ENCODE measurements at regions not wholly inside any gene's neighbourhood (a gene's known extent, or its start where the extent isn't known, plus 50 kb on each side); places are given as distances from the start of the nearest gene placed in this dataset.

DNA sequence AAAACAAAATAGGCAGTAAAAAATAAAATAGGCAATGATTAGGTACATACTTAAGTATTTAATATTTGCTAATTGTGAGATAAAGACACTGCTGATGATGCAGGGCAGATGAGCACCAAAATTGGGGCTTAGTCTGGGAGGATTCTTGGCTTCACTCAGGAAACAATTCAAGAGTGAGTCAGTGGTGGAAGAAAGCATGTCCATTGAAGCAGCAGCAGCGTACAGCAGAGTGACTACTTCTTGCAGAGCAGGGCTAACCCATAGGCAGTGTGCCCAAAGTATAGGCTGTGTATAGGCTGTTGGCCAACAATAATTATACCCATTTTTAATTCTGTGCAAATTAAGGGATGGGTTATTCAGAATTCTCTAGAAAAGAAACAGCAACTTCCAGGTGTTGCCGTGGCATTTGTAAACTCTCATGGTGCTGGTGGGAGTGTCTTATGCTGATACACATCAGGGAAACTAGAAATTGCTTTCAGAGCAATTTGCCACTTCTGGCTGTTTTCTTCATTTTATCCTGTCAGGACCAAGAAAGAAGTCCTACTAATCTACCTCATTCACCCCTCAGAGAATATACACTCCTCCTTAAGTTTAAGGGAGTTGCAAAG, 317.3 kb upstream of the NAALADL2 start:
- no peak for ATAC-seq

DNA sequence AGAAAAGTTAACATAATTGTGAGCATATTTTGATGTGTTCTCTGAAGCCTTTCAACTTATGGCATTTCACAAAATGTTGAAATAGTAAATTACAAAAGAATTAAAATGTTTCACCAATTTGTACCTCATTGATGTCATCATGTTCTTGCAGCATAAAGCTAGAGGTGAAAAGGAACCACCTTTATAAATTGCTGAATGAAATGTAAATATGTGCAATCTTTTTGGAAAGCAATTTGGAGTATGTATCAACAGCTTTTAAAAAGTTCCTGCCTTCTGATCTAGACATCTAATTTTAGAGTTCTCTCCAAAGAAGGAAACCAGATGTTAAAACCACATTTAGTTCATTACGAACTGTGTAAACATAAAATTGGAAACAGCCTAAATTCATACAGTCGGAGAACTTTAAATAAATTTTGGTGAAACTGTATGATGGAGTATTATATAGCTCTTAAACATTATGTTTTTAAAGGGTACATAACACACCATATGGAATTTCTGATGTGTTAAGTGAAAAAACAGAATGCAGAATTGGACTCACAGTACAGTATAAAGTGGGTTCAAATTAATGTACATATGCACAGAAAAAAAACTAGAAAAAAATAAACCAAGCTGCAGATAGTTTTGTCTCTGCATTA, 311.2 kb upstream of the NAALADL2 start:
- peak in 1 of 8 donors; percentile 55 for ATAC-seq
- TF ChIP-seq, protein P1, sequence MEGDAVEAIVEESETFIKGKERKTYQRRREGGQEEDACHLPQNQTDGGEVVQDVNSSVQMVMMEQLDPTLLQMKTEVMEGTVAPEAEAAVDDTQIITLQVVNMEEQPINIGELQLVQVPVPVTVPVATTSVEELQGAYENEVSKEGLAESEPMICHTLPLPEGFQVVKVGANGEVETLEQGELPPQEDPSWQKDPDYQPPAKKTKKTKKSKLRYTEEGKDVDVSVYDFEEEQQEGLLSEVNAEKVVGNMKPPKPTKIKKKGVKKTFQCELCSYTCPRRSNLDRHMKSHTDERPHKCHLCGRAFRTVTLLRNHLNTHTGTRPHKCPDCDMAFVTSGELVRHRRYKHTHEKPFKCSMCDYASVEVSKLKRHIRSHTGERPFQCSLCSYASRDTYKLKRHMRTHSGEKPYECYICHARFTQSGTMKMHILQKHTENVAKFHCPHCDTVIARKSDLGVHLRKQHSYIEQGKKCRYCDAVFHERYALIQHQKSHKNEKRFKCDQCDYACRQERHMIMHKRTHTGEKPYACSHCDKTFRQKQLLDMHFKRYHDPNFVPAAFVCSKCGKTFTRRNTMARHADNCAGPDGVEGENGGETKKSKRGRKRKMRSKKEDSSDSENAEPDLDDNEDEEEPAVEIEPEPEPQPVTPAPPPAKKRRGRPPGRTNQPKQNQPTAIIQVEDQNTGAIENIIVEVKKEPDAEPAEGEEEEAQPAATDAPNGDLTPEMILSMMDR (IDR thresholded peaks at IDR 0.05), result no peak
- Histone ChIP-seq H3K27me3 (no peaks in the 10 kb centered on the region), H3K4me1 (peaks cover 0 to 16% (median 0%) of the 10 kb centered on the region in 9 donors), H3K36me3 (no peaks in the 10 kb centered on the region), H3K27ac (peak overlapping the region in 1 of 10 donors; percentile 45), H3K4me3 (no peak overlapping the region), H3K9me3 (no peaks in the 10 kb centered on the region)
- 28 to 33% methylated on average over 2 of the region's 2 CpGs for WGBS, 2 donors
- no peak for DNase-seq
- intact Hi-C loops (cut with DNase I), result no loop called here

More for the DNA sequence above, 317.3 kb upstream of the NAALADL2 start:
- no peaks in the 10 kb centered on the region for H3K27me3 ChIP-seq
- 88 to 92% methylated on average over 2 of the region's 2 CpGs for whole genome bisulfite sequencing, 2 donors
- H3K9me3 ChIP-seq, result no peaks in the 10 kb centered on the region
- H3K4me1 ChIP-seq, result no peaks in the 10 kb centered on the region
- no peak overlapping the region for H3K27ac ChIP-seq
- DNase-seq, result no peak
- no peak overlapping the region for H3K4me3 ChIP-seq
- H3K36me3 ChIP-seq, result no peaks in the 10 kb centered on the region
- TF ChIP-seq, protein P1 (IDR thresholded peaks at IDR 0.05), result no peak
- intact Hi-C loops (cut with DNase I), result no loop called here

DNA sequence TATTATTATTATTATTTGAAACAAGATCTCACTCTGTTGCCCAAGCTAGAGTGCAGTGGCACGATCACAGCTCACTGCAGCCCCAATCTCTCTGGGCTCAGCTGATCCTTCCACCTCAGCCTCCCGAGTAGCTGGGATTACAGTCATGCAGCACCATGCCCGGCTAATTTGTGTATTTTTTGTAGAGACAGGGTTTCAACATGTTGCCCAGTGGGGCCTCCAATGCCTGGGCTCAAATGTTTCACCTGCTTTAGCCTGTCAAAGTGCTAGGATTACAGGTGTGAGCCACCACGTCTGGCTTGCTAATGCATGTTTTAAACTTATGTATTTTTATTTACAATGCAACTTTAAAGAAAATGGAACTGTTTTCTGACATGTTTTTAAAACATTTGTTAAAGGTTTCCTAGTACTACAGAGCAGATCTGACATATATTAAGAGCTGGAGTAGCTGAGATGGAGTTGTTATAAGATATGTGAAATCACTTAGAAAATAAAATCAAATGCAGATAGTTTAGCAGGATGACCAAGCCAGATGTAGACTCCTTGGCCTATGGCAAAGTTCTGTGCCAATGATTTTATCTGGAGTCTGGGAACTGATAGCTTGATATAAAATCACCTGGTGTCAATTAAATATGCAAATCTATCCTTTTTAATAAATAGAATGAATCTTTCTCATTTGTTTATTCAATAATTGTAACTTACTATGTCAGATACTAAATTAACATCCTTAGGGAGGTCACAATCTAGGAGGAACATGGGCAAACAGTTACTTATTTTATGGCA, 310.1 kb upstream of the NAALADL2 start:
- WGBS, 2 donors, result 81 to 87% methylated on average over 4 of the region's 4 CpGs
- Histone ChIP-seq H3K27ac (no peak overlapping the region), H3K36me3 (no peaks in the 10 kb centered on the region), H3K4me1 (peaks cover 0 to 16% (median 0%) of the 10 kb centered on the region in 9 donors), H3K9me3 (no peaks in the 10 kb centered on the region), H3K4me3 (no peak overlapping the region), H3K27me3 (no peaks in the 10 kb centered on the region)
- intact Hi-C loops (cut with DNase I), result no loop called here
- TF ChIP-seq, protein P1 (IDR thresholded peaks at IDR 0.05), result no peak
- DNase-seq, result no peak
- ATAC-seq, result no peak

DNA sequence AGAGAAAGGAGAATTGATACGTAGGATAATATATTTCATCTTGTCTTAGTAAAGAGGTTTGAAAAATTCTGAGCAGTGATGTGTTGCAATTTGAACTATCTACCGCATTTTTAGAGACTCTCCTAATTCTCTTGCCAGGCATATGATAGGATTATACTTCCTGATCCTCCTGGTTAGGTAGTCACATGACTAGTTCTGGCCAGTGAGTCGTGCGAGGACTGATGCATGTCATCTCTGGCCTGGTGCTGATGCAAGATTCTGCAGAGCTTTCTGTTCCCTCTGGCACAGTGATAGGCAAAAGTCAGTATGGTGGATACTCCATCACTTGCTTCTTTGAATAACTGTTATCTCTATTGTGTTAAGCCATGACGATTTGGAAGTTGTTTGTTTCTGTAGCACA, 277.6 kb upstream of the NAALADL2 start:
- no peak overlapping the region for H3K4me3 ChIP-seq
- TF ChIP-seq, protein P1 (IDR thresholded peaks at IDR 0.05), result no peak
- no peaks in the 10 kb centered on the region for H3K27me3 ChIP-seq
- H3K27ac ChIP-seq, result no peak overlapping the region
- WGBS, 2 donors, result 88% methylated on average over 5 of the region's 5 CpGs
- no peaks in the 10 kb centered on the region for H3K4me1 ChIP-seq
- intact Hi-C loops (cut with DNase I), result no loop called here
- no peak for DNase-seq
- H3K9me3 ChIP-seq, result peaks cover 0 to 7% (median 0%) of the 10 kb centered on the region in 11 donors
- ATAC-seq, result no peak
- H3K36me3 ChIP-seq, result no peaks in the 10 kb centered on the region

All from heart right ventricle (tissue), 16 donors.